Spleen (tissue), 11 donors: ENCODE measurements at regions not wholly inside any gene's neighbourhood (a gene's known extent, or its start where the extent isn't known, plus 50 kb on each side); places are given as distances from the start of the nearest gene placed in this dataset.

Experiments
- DNase-seq: peaks from one replicate; pipeline ENCODE4 v3.0.0-alpha.2; 2020
- H3K27ac ChIP-seq, 8 donors: fragments of 200-600 bp; sonication (generic) in 7 of 8; 1 replicate in 4 of 8; 2 replicates in 4 of 8; pipeline versions ENCODE4 v1.5.0 to v1.8.0; 2016 to 2021; ENCODE audit warnings: inconsistent platforms in 4 of 8, mild to moderate bottlenecking in 4 of 8, moderate library complexity in 1 of 8
- H3K27me3 ChIP-seq, 7 donors: fragments of 200-600 bp; sonication (generic) in 6 of 7; replicated peaks in 1 of 7; 1 replicate in 4 of 7; 2 replicates in 3 of 7; pipeline versions ENCODE4 v1.5.0 to v1.8.0; 2016 to 2021; ENCODE audit warnings: inconsistent platforms in 3 of 7, mild to moderate bottlenecking in 1 of 7
- H3K36me3 ChIP-seq, 6 donors: fragments of 200-600 bp; sonication (generic) in 5 of 6; 1 replicate in 4 of 6; 2 replicates in 2 of 6; pipeline versions ENCODE4 v1.5.0 to v1.8.0; 2016 to 2021; ENCODE audit warnings: inconsistent platforms in 2 of 6
- H3K4me1 ChIP-seq, 6 donors: fragments of 200-600 bp; sonication (generic) in 5 of 6; 1 replicate in 3 of 6; 2 replicates in 3 of 6; pipeline versions ENCODE4 v1.5.0 to v1.8.0; 2016 to 2021; ENCODE audit warnings: inconsistent platforms in 3 of 6
- H3K4me3 ChIP-seq, 8 donors: fragments of 200-600 bp; sonication (generic) in 7 of 8; 1 replicate in 4 of 8; 2 replicates in 4 of 8; pipeline versions ENCODE4 v1.5.0 to v1.8.0; 2016 to 2021; ENCODE audit warnings: inconsistent platforms in 4 of 8, mild to moderate bottlenecking in 4 of 8, moderate library complexity in 2 of 8
- H3K9me3 ChIP-seq, 8 donors: fragments of 200-600 bp; sonication (generic) in 7 of 8; 1 replicate in 4 of 8; 2 replicates in 4 of 8; pipeline versions ENCODE4 v1.5.0 to v1.8.0; 2016 to 2021; ENCODE audit warnings: inconsistent platforms in 4 of 8
- POLR2A ChIP-seq, 3 donors: fragments of 450-650 bp; IDR thresholded peaks; one replicate each; pipeline ENCODE4 v1.5.1; 2017; ENCODE audit warnings: antibody characterized with exemption in 3 of 3, mild to moderate bottlenecking in 1 of 3
- POLR2AphosphoS5 ChIP-seq, 3 donors: sonication (generic); formaldehyde crosslinking; IDR thresholded peaks; one replicate each; pipeline ENCODE4 v1.5.1; 2017; ENCODE audit warnings: antibody characterized with exemption in 3 of 3
- WGBS, 5 donors: extraction: QIAGEN DNeasy Blood & Tissue Kit in 3 of 5; methylation state at CpG; one replicate each; pipeline versions ENCODE4 v1.1.5 to v1.1.7; 2013 to 2018; 5-methylcytosine and 5-hydroxymethylcytosine counted together
- intact Hi-C: fragments of 100-400 bp; cut with DNase I; formaldehyde crosslinking; loops from one replicate; pipeline ENCODE4 v1.15.0; 2023; ENCODE audit warnings: low total_unique reads
- TF ChIP-seq, protein P1 (sequence below), 11 experiments: fragments of 200-600 bp in 7 of 11; fragments of 450-650 bp in 4 of 11; sonication (generic) in 4 of 11; IDR thresholded peaks in 8 of 11; conservative IDR thresholded peaks in 3 of 11; 1 replicate in 7 of 11; 2 replicates in 4 of 11; pipeline versions ENCODE4 v1.4.0 to v1.8.0; 2016 to 2021; ENCODE audit warnings: antibody characterized with exemption in 11 of 11, inconsistent platforms in 4 of 11, mild to moderate bottlenecking in 1 of 11
- donor health status: healthy with polysubstance abuse.
- donor health status: DM: no; HTN: no; CAD: no; lungs with moderate emphysema.
- donor health status: DM: no; HTN: no; CAD: no.
- donor health status: Bipolar disorder and iron deficiency.
- donor health status: healthy.
- donor health status: DM: no; HTN: no; CAD: no.
- donor health status: DM: yes; HTN: yes; CAD: no.

DNA sequence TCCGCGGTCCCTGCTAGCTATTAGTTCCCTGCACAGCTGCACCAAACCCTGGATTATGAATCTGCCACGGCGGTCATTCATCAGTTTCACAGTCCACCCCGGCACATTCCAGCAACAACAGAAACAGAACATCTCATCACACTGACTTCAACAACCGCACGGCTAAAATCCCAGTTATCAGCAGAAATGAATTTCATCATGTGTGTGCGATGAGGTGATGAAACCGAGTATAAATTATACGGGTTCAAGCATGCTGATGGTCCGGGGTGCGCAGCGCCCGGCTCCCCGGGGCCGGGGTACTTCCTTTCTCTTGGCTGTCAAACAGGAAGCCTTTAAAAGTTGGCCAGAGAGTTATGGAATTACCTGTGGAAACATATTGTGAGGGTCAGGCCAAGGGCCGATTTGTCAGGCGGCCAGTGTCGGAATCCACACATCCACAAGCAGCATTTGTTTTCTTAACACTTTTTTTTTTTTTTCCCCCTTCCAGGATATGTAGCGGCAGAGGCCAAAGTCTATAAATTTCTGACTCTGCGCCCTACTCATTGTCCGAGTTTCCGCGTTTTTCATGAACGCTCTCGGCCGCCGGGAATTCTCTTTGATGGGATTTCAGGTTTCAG lies 420.9 kb upstream of the MGMT start:
- DNase-seq, result no peak
- TF ChIP-seq, protein P1, sequence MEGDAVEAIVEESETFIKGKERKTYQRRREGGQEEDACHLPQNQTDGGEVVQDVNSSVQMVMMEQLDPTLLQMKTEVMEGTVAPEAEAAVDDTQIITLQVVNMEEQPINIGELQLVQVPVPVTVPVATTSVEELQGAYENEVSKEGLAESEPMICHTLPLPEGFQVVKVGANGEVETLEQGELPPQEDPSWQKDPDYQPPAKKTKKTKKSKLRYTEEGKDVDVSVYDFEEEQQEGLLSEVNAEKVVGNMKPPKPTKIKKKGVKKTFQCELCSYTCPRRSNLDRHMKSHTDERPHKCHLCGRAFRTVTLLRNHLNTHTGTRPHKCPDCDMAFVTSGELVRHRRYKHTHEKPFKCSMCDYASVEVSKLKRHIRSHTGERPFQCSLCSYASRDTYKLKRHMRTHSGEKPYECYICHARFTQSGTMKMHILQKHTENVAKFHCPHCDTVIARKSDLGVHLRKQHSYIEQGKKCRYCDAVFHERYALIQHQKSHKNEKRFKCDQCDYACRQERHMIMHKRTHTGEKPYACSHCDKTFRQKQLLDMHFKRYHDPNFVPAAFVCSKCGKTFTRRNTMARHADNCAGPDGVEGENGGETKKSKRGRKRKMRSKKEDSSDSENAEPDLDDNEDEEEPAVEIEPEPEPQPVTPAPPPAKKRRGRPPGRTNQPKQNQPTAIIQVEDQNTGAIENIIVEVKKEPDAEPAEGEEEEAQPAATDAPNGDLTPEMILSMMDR (IDR thresholded peaks at IDR 0.05 in 8 of 11, conservative IDR thresholded peaks at IDR 0.05 in 3 of 11), result no peak
- TF ChIP-seq POLR2A (IDR thresholded peaks at IDR 0.05), result no peak
- TF ChIP-seq POLR2AphosphoS5 (IDR thresholded peaks at IDR 0.05), result no peak
- 71 to 86% (median 84%) methylated on average over 28 of the region's 28 CpGs for WGBS, 5 donors
- Histone ChIP-seq H3K36me3 (no peaks in the 10 kb centered on the region), H3K4me1 (no peaks in the 10 kb centered on the region), H3K27me3 (peaks cover 0 to 47% (median 0%) of the 10 kb centered on the region in 7 donors), H3K9me3 (no peaks in the 10 kb centered on the region), H3K27ac (no peak overlapping the region), H3K4me3 (no peak overlapping the region)
- intact Hi-C loops, result no loop called here

DNA sequence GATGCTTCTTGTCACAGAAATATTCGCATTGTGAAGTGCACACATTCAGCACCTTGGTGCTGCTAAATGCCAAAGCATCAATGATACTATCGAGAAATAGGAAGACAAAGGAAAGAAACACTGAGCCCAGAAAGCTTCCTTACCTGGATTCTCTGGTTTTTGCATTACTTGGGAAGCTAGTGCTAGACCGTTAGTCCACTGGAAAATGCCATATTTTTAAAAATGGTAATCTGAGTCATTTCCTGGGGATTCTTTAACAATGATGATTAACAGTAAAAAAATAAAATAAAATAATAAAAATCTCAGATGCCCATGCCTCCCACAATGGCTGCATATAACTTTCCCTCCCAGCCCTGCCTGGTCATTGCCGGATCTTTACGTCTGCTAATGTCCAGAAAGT lies 420.1 kb upstream of the MGMT start:
- no peaks in the 10 kb centered on the region for H3K4me1 ChIP-seq
- no peak overlapping the region for H3K27ac ChIP-seq
- TF ChIP-seq POLR2A (IDR thresholded peaks at IDR 0.05), result no peak
- TF ChIP-seq, protein P1 (IDR thresholded peaks at IDR 0.05 in 8 of 11, conservative IDR thresholded peaks at IDR 0.05 in 3 of 11), result no peak
- no peak for TF ChIP-seq POLR2AphosphoS5 (IDR thresholded peaks at IDR 0.05)
- peaks cover 0 to 39% (median 0%) of the 10 kb centered on the region in 7 donors for H3K27me3 ChIP-seq
- no peak overlapping the region for H3K4me3 ChIP-seq
- 80 to 90% (median 81%) methylated on average over 5 of the region's 5 CpGs for WGBS, 5 donors
- intact Hi-C loops, result no loop called here
- no peaks in the 10 kb centered on the region for H3K36me3 ChIP-seq
- H3K9me3 ChIP-seq, result no peaks in the 10 kb centered on the region
- DNase-seq, result no peak

- Histone ChIP-seq H3K4me3 (no peak overlapping the region), H3K36me3 (no peaks in the 10 kb centered on the region), H3K4me1 (no peaks in the 10 kb centered on the region), H3K27me3 (peaks cover 0 to 33% (median 0%) of the 10 kb centered on the region in 7 donors), H3K27ac (no peak overlapping the region), H3K9me3 (no peaks in the 10 kb centered on the region)
- intact Hi-C loops, result no loop called here
- TF ChIP-seq POLR2A (IDR thresholded peaks at IDR 0.05) (no peak), POLR2AphosphoS5 (IDR thresholded peaks at IDR 0.05) (no peak)
- TF ChIP-seq, protein P1 (IDR thresholded peaks at IDR 0.05 in 8 of 11, conservative IDR thresholded peaks at IDR 0.05 in 3 of 11), result no peak
- 86 to 97% (median 91%) methylated on average over 3 of the region's 3 CpGs for WGBS, 5 donors
- DNase-seq, result no peak
These were observed 419.4 kb upstream of the MGMT start for GRCh38 chr10:129047600-129047999.

DNA sequence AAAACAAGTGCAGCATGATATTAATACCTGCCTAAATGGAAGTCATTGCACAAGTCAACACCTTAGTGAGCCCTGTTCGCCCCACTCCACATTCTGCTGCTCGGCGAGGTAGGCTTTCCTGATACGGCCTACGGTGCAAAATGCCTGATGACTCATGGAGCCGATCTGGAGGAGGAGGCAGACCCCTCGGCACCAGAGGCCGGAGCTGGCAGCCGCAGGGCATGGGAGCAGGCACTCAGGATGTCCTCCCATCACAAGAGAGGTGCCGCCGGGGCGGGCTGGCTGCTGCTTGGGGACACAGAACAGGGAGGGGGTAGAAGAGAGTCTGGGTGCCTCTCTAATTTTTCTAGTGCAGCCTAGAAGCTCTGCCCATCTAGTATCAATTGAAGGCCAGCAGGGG lies 418.5 kb upstream of the MGMT start:
- no peak for TF ChIP-seq POLR2AphosphoS5 (IDR thresholded peaks at IDR 0.05)
- no peak for TF ChIP-seq POLR2A (IDR thresholded peaks at IDR 0.05)
- TF ChIP-seq, protein P1 (IDR thresholded peaks at IDR 0.05 in 8 of 11, conservative IDR thresholded peaks at IDR 0.05 in 3 of 11), result no peak
- H3K4me3 ChIP-seq, result no peak overlapping the region
- H3K36me3 ChIP-seq, result no peaks in the 10 kb centered on the region
- H3K27me3 ChIP-seq, result peaks cover 0 to 24% (median 0%) of the 10 kb centered on the region in 7 donors
- no peak overlapping the region for H3K27ac ChIP-seq
- WGBS, 5 donors, result 76 to 88% (median 87%) methylated on average over 11 to 12 of the region's 12 CpGs
- H3K4me1 ChIP-seq, result no peaks in the 10 kb centered on the region
- intact Hi-C loops, result no loop called here
- no peaks in the 10 kb centered on the region for H3K9me3 ChIP-seq
- DNase-seq, result no peak
